RWPE2 (cell line): ENCODE measurements at regions not wholly inside any gene's neighbourhood (a gene's known extent, or its start where the extent isn't known, plus 50 kb on each side); places are given as distances from the start of the nearest gene placed in this dataset.

ENCODE experiments used
- ATAC-seq: fragments of 200-7000 bp; cut with Tn5 transposase; 3 replicates; pipeline ENCODE4 v1.9.1; 2021; ENCODE audit warnings: low read depth
- DNase-seq: peaks from one replicate; pipeline ENCODE4 v3.0.0-alpha.2; 2020; ENCODE audit warnings: low spot score
- H3K27ac ChIP-seq: fragments of 450-650 bp; 2 replicates; pipeline ENCODE4 v1.5.1; 2017; ENCODE audit warnings: mild to moderate bottlenecking; ENCODE audit not compliant: poor library complexity, severe bottlenecking
- H3K27me3 ChIP-seq: fragments of 250-450 bp; sonication (Bioruptor Pico); 2 replicates; pipeline ENCODE4 v1.5.1; 2021; ENCODE audit warnings: mild to moderate bottlenecking, moderate library complexity; ENCODE audit not compliant: insufficient read depth, poor library complexity, severe bottlenecking
- H3K36me3 ChIP-seq: fragments of 250-450 bp; sonication (Bioruptor Pico); 2 replicates; pipeline ENCODE4 v1.5.1; 2020; ENCODE audit warnings: low read depth, mild to moderate bottlenecking, moderate library complexity
- H3K4me1 ChIP-seq: fragments of 250-450 bp; sonication (Bioruptor Pico); 2 replicates; pipeline ENCODE4 v1.5.1; 2021; ENCODE audit warnings: mild to moderate bottlenecking, moderate library complexity; ENCODE audit not compliant: insufficient read depth, poor library complexity, severe bottlenecking
- H3K4me3 ChIP-seq: fragments of 250-450 bp; sonication (Bioruptor Pico); 2 replicates; pipeline ENCODE4 v1.5.1; 2021; ENCODE audit warnings: mild to moderate bottlenecking, moderate library complexity; ENCODE audit not compliant: severe bottlenecking
- H3K9me3 ChIP-seq: fragments of 250-450 bp; sonication (Bioruptor Pico); 2 replicates; pipeline ENCODE4 v1.5.1; 2021; ENCODE audit warnings: mild to moderate bottlenecking, moderate library complexity; ENCODE audit not compliant: severe bottlenecking
- CTCF ChIP-seq: fragments of 450-650 bp; IDR thresholded peaks from one replicate; pipeline ENCODE4 v1.5.1; 2017; ENCODE audit warnings: mild to moderate bottlenecking, moderate library complexity; ENCODE audit not compliant: poor library complexity, severe bottlenecking

DNA sequence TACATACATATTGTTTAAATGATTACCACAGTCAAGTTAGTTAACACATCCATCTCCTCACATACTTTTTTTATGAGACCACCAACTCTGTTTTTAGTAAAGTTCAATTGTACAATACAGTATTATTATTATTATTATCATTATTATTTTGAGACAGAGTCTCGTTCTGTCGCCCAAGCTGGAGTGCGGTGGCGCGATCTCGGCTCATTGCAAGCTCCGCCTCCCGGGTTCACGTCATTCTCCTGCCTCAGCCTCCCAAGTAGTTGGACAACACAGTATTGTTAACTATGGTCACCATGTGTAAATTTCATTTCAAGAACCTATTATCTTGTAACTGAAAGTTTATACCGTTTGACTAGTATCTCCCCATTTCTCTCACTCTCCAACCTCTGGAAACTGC, 942.0 kb upstream of the FBXO33 start:
- H3K4me1 ChIP-seq = no peaks in the 10 kb centered on the region
- H3K27me3 ChIP-seq = peaks cover 4% of the 10 kb centered on the region
- ATAC-seq (no peak), DNase-seq (no peak)
- no peak for TF ChIP-seq CTCF
- H3K4me3 ChIP-seq = no peak overlapping the region
- H3K9me3 ChIP-seq = no peaks in the 10 kb centered on the region
- H3K36me3 ChIP-seq = no peaks in the 10 kb centered on the region
- no peak overlapping the region for H3K27ac ChIP-seq

GRCh38 chr14:40371011-40371410, 938.8 kb upstream of the FBXO33 start:
- TF ChIP-seq CTCF = no peak
- no peak for ATAC-seq
- no peaks in the 10 kb centered on the region for H3K36me3 ChIP-seq
- H3K4me3 ChIP-seq = no peak overlapping the region
- H3K27me3 ChIP-seq = peaks cover 4% of the 10 kb centered on the region
- no peak overlapping the region for H3K27ac ChIP-seq
- H3K9me3 ChIP-seq = no peaks in the 10 kb centered on the region
- no peak for DNase-seq
- H3K4me1 ChIP-seq = no peaks in the 10 kb centered on the region

DNA sequence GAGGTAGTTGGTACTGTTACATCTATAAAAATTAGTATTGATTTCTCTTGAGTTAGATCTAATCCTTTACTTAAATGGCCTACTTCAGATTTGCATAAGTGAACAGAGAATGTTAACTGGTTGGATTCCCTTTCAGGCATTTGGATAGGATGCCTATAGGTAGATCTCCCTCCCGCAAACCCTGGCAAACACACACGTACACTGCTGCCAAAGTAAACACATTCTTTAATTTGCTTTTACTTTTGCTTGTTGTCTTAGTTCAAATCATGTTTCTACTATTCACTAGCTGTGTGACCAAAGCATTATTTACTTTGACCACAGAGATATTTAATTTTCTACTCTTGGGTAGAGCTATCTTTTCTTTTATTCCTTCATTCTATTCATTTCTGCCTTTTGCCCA, 936.1 kb upstream of the FBXO33 start:
- no peak for TF ChIP-seq CTCF
- ATAC-seq (no peak), DNase-seq (no peak)
- Histone ChIP-seq H3K4me3 (no peak overlapping the region), H3K36me3 (no peaks in the 10 kb centered on the region), H3K27ac (no peak overlapping the region), H3K9me3 (no peaks in the 10 kb centered on the region), H3K4me1 (no peaks in the 10 kb centered on the region), H3K27me3 (no peaks in the 10 kb centered on the region)

- H3K36me3 ChIP-seq = no peaks in the 10 kb centered on the region
- no peak for DNase-seq
- ATAC-seq = no peak
- H3K4me1 ChIP-seq = no peaks in the 10 kb centered on the region
- no peak overlapping the region for H3K4me3 ChIP-seq
- no peaks in the 10 kb centered on the region for H3K27me3 ChIP-seq
- no peaks in the 10 kb centered on the region for H3K9me3 ChIP-seq
- no peak overlapping the region for H3K27ac ChIP-seq
- no peak for TF ChIP-seq CTCF
Observed at GRCh38 chr14:40367717-40368116, 935.5 kb upstream of the FBXO33 start.

GRCh38 chr14:40365305-40365704, 933.1 kb upstream of the FBXO33 start:
- TF ChIP-seq CTCF = no peak
- no peaks in the 10 kb centered on the region for H3K4me1 ChIP-seq
- H3K36me3 ChIP-seq = no peaks in the 10 kb centered on the region
- DNase-seq = no peak
- H3K4me3 ChIP-seq = no peak overlapping the region
- no peak for ATAC-seq
- no peaks in the 10 kb centered on the region for H3K27me3 ChIP-seq
- H3K27ac ChIP-seq = no peak overlapping the region
- no peaks in the 10 kb centered on the region for H3K9me3 ChIP-seq
